ENCODE measurements at regions not wholly inside any gene's neighbourhood (a gene's known extent, or its start where the extent isn't known, plus 50 kb on each side); places are given as distances from the start of the nearest gene placed in this dataset.
A peak's percentile ranks its signal among the peaks of the same experiment; 100 is the strongest.

GRCh38 chr2:177143444-177143843, 69.2 kb upstream of the HNRNPA3 start:
- DNase-seq (ENCODE audit: low read depth in 4 of 4, low spot score in 1 of 4), result no peak

GRCh38 chr2:177147093-177147694, 65.4 kb upstream of the HNRNPA3 start:
- no peak for DNase-seq (ENCODE audit: low read depth in 4 of 4, low spot score in 1 of 4)

- DNase-seq (ENCODE audit: low read depth in 4 of 4, low spot score in 1 of 4), result no peak
Observed at GRCh38 chr2:177147834-177148445, 64.7 kb upstream of the HNRNPA3 start.

GRCh38 chr2:177148477-177149154, 64.0 kb upstream of the HNRNPA3 start:
- DNase-seq (ENCODE audit: low read depth in 4 of 4, low spot score in 1 of 4), result peak; percentile 53 to 62 (median 58)

- DNase-seq (ENCODE audit: low read depth in 4 of 4, low spot score in 1 of 4), result no peak
Observed at GRCh38 chr2:177149155-177149503, 63.5 kb upstream of the HNRNPA3 start.

- DNase-seq (ENCODE audit: low read depth in 4 of 4, low spot score in 1 of 4), result no peak
Observed at GRCh38 chr2:177153805-177154204, 58.8 kb upstream of the HNRNPA3 start.

- no peak for DNase-seq (ENCODE audit: low read depth in 4 of 4, low spot score in 1 of 4)
Observed at GRCh38 chr2:177154809-177155208, 57.8 kb upstream of the HNRNPA3 start.

GRCh38 chr2:177155631-177156030, 57.0 kb upstream of the HNRNPA3 start:
- no peak for DNase-seq (ENCODE audit: low read depth in 4 of 4, low spot score in 1 of 4)

- no peak for DNase-seq (ENCODE audit: low read depth in 4 of 4, low spot score in 1 of 4)
Observed at GRCh38 chr2:177161741-177162460, 50.7 kb upstream of the HNRNPA3 start.

Measured in stimulated activated CD4-positive, alpha-beta T cell treated with anti-CD3 and anti-CD28 coated beads, Interleukin-1b, Interleukin-23, amount 100 ng/mL, for 24 hours (primary cell).